WTC11 (cell line): ENCODE measurements at regions not wholly inside any gene's neighbourhood (a gene's known extent, or its start where the extent isn't known, plus 50 kb on each side); places are given as distances from the start of the nearest gene placed in this dataset.
"Not testable (repeated sequence)": the region's sequence is repeated elsewhere in the genome, so short reads cannot be mapped to it uniquely, and the experiment has no call there.

Experiments used
- ATAC-seq: fragments of 200-7000 bp; cut with Tn5 transposase; 2 replicates; pipeline ENCODE4 v1.10.0; 2021; ENCODE audit warnings: mild to moderate bottlenecking, moderate library complexity
- CTCF ChIA-PET: fragments of 300-600 bp; sonication (Branson Sonifier 250); formaldehyde crosslinking; loops from one replicate; lab custom pipeline; 2021; ENCODE audit warnings: antibody characterized with exemption; lab: Charles Lee
- POLR2A ChIA-PET: fragments of 350-600 bp; sonication (Branson Sonifier 250); formaldehyde crosslinking; loops from one replicate; lab custom pipeline; 2021; ENCODE audit warnings: antibody characterized with exemption; lab: Charles Lee
- DNase-seq: peaks from one replicate; pipeline ENCODE4 v3.0.0; 2021; ENCODE audit warnings: low spot score
- H3K27ac Mint-ChIP-seq: 2 replicates; pipeline ENCODE4 v1.8.0; 2021; ENCODE audit warnings: mixed read lengths
- H3K27me3 Mint-ChIP-seq: 2 replicates; pipeline ENCODE4 v1.8.0; 2021; ENCODE audit warnings: low read depth, mild to moderate bottlenecking, moderate library complexity, mixed read lengths
- H3K36me3 Mint-ChIP-seq: 2 replicates; pipeline ENCODE4 v1.8.0; 2021; ENCODE audit warnings: mixed read lengths
- H3K4me1 Mint-ChIP-seq: 2 replicates; pipeline ENCODE4 v1.8.0; 2022; ENCODE audit warnings: mixed read lengths
- H3K4me3 Mint-ChIP-seq: 2 replicates; pipeline ENCODE4 v1.8.0; 2021; ENCODE audit warnings: mild to moderate bottlenecking, moderate library complexity, mixed read lengths
- H3K9me3 Mint-ChIP-seq: 2 replicates; pipeline ENCODE4 v1.8.0; 2021; ENCODE audit warnings: mixed read lengths
- AFF4 ChIP-seq: sonication (generic); formaldehyde crosslinking; IDR thresholded peaks from 2 replicates; pipeline ENCODE4 v1.8.1; 2023; ENCODE audit warnings: mild to moderate bottlenecking, missing genetic modification reagents, borderline replicate concordance
- ATF1 ChIP-seq: sonication (generic); formaldehyde crosslinking; IDR thresholded peaks from 2 replicates; pipeline ENCODE4 v1.8.1; 2023; ENCODE audit warnings: mild to moderate bottlenecking, moderate library complexity, missing genetic modification reagents
- ATF3 ChIP-seq: sonication (generic); formaldehyde crosslinking; conservative IDR thresholded peaks from 2 replicates; pipeline ENCODE4 v1.8.1; 2022; ENCODE audit warnings: mild to moderate bottlenecking, missing genetic modification reagents
- CDX4 ChIP-seq: fragments of 250-450 bp; sonication (Bioruptor Pico); IDR thresholded peaks from 2 replicates; pipeline ENCODE4 v1.9.0; 2021; ENCODE audit warnings: moderate library complexity, mild to moderate bottlenecking, inconsistent platforms, borderline replicate concordance
- CREB1 ChIP-seq: sonication (generic); formaldehyde crosslinking; IDR thresholded peaks from 2 replicates; pipeline ENCODE4 v1.8.0; 2023; ENCODE audit warnings: mild to moderate bottlenecking, missing genetic modification reagents
- ERG ChIP-seq: fragments of 250-450 bp; sonication (Bioruptor Pico); IDR thresholded peaks from 2 replicates; pipeline ENCODE4 v1.8.0; 2021; ENCODE audit warnings: mild to moderate bottlenecking
- ETV6 ChIP-seq: sonication (generic); formaldehyde crosslinking; IDR thresholded peaks from 2 replicates; pipeline ENCODE4 v1.8.1; 2022; ENCODE audit warnings: mild to moderate bottlenecking, missing genetic modification reagents
- FOXJ3 ChIP-seq: sonication (generic); formaldehyde crosslinking; IDR thresholded peaks from 2 replicates; pipeline ENCODE4 v1.9.0; 2021; ENCODE audit warnings: missing genetic modification reagents, mild to moderate bottlenecking, borderline replicate concordance
- GABPB1 ChIP-seq: sonication (generic); formaldehyde crosslinking; IDR thresholded peaks from 2 replicates; pipeline ENCODE4 v1.8.1; 2023; ENCODE audit warnings: mild to moderate bottlenecking, missing genetic modification reagents
- NR3C1 ChIP-seq: sonication (generic); formaldehyde crosslinking; conservative IDR thresholded peaks from 2 replicates; pipeline ENCODE4 v1.8.1; 2023; ENCODE audit warnings: low read depth, mild to moderate bottlenecking, missing genetic modification reagents
- SMAD3 ChIP-seq: sonication (generic); formaldehyde crosslinking; IDR thresholded peaks from 2 replicates; pipeline ENCODE4 v1.8.0; 2022; ENCODE audit warnings: missing genetic modification reagents, mild to moderate bottlenecking, borderline replicate concordance
- STAT6 ChIP-seq: sonication (generic); formaldehyde crosslinking; conservative IDR thresholded peaks from 2 replicates; pipeline ENCODE4 v1.8.1; 2023; ENCODE audit warnings: mild to moderate bottlenecking, low read depth, missing genetic modification reagents, moderate library complexity
- TP53 ChIP-seq: sonication (generic); formaldehyde crosslinking; IDR thresholded peaks from 2 replicates; pipeline ENCODE4 v1.8.1; 2023; ENCODE audit warnings: mild to moderate bottlenecking, missing genetic modification reagents
- ZMAT4 ChIP-seq: fragments of 250-450 bp; sonication (Bioruptor Pico); IDR thresholded peaks from 2 replicates; pipeline ENCODE4 v1.9.0; 2021; ENCODE audit warnings: mild to moderate bottlenecking
- ZNF425 ChIP-seq: fragments of 250-450 bp; sonication (Bioruptor Pico); conservative IDR thresholded peaks from 2 replicates; pipeline ENCODE4 v1.9.0; 2021; ENCODE audit warnings: mild to moderate bottlenecking

GRCh38 chr20:53773792-53774401, 180.3 kb upstream of the ZNF217 start:
- peaks cover 26% of the 10 kb centered on the region for H3K27me3 Mint-ChIP-seq
- ChIA-PET CTCF (no interaction called here), POLR2A (no interaction called here)
- no peak overlapping the region for H3K27ac Mint-ChIP-seq
- H3K4me3 Mint-ChIP-seq, result no peak overlapping the region
- ATAC-seq (no peak), DNase-seq (no peak)
- H3K36me3 Mint-ChIP-seq, result no peaks in the 10 kb centered on the region
- TF ChIP-seq ATF1 (CRISPR knock-in tag) (no peak), FOXJ3 (no peak), ZMAT4 (CRISPR knock-in tag) (no peak)
- peaks cover 13% of the 10 kb centered on the region for H3K4me1 Mint-ChIP-seq
- H3K9me3 Mint-ChIP-seq, result 0 out of 2 replicates have a peak, but pooled peaks cover 3% of the 10 kb centered on the region

- CTCF ChIA-PET, H3K36me3 Mint-ChIP-seq, POLR2A ChIA-PET, H3K4me3 Mint-ChIP-seq, H3K9me3 Mint-ChIP-seq, ATAC-seq, H3K27ac Mint-ChIP-seq, DNase-seq: not testable (repeated sequence)
- 0 out of 2 replicates have a peak, but pooled peaks have one; percentile 26 for TF ChIP-seq GABPB1 (CRISPR knock-in tag)
- Mint-ChIP-seq H3K27me3 (peaks cover 31% of the 10 kb centered on the region), H3K4me1 (peaks cover 20% of the 10 kb centered on the region)
These were observed 179.6 kb upstream of the ZNF217 start for GRCh38 chr20:53773066-53773791.

- peaks cover 56% of the 10 kb centered on the region for H3K27me3 Mint-ChIP-seq
- DNase-seq, result no peak
- CTCF ChIA-PET, result interaction anchor here (1.1 to 1.5 kb wide), 2 partner anchors 146 to 149 kb away, joined by 3 to 4 read pairs; no protein-coding TSS in a partner anchor
- no peak for ATAC-seq
- peaks cover 36% of the 10 kb centered on the region for H3K4me1 Mint-ChIP-seq
- no peaks in the 10 kb centered on the region for H3K9me3 Mint-ChIP-seq
- no peak overlapping the region for H3K4me3 Mint-ChIP-seq
- H3K36me3 Mint-ChIP-seq, result 0 out of 2 replicates have a peak, but pooled peaks cover 2% of the 10 kb centered on the region
- POLR2A ChIA-PET, result no interaction called here
- H3K27ac Mint-ChIP-seq, result no peak overlapping the region
- TF ChIP-seq ERG (no peak), NR3C1 (CRISPR knock-in tag) (no peak), ETV6 (CRISPR knock-in tag) (no peak), GABPB1 (CRISPR knock-in tag) (no peak), ZNF425 (CRISPR knock-in tag) (no peak), CDX4 (CRISPR knock-in tag) (no peak), TP53 (no peak), ATF3 (CRISPR knock-in tag) (no peak), CREB1 (CRISPR knock-in tag) (no peak), STAT6 (no peak), SMAD3 (CRISPR knock-in tag) (no peak), AFF4 (CRISPR knock-in tag) (no peak)
These were observed 175.4 kb upstream of the ZNF217 start for GRCh38 chr20:53769041-53769440.
